Loucy (cell line): ENCODE measurements at regions not wholly inside any gene's neighbourhood (a gene's known extent, or its start where the extent isn't known, plus 50 kb on each side); places are given as distances from the start of the nearest gene placed in this dataset.

Experiments
- H2AFZ ChIP-seq: fragments of 200-600 bp; sonication (generic); 2 replicates; pipeline ENCODE4 v1.6.0; 2016; ENCODE audit warnings: antibody characterized with exemption, mild to moderate bottlenecking, low read length, moderate library complexity
- H3F3A ChIP-seq: fragments of 200-600 bp; 2 replicates; pipeline ENCODE4 v1.6.0; 2016; ENCODE audit warnings: antibody characterized with exemption, low read depth, mild to moderate bottlenecking
- H3K27me3 ChIP-seq: fragments of 200-600 bp; sonication (generic); 2 replicates; pipeline ENCODE4 v1.6.1; 2014; ENCODE audit warnings: low read length, mild to moderate bottlenecking; ENCODE audit not compliant: insufficient read depth, poor library complexity, severe bottlenecking
- H3K36me3 ChIP-seq: fragments of 200-600 bp; sonication (generic); 2 replicates; pipeline ENCODE4 v1.6.1; 2016; ENCODE audit warnings: low read length; ENCODE audit not compliant: insufficient read depth
- H3K4me1 ChIP-seq: fragments of 200-600 bp; sonication (generic); 2 replicates; pipeline ENCODE4 v1.5.1; 2014; ENCODE audit warnings: low read length, mild to moderate bottlenecking; ENCODE audit not compliant: insufficient read depth, poor library complexity, severe bottlenecking
- H3K4me2 ChIP-seq: fragments of 200-600 bp; sonication (generic); 2 replicates; pipeline ENCODE4 v1.6.0; 2014; ENCODE audit warnings: antibody characterized with exemption, low read length, low read depth, mild to moderate bottlenecking; ENCODE audit not compliant: poor library complexity, severe bottlenecking
- H3K4me3 ChIP-seq: fragments of 200-600 bp; sonication (generic); 2 replicates; pipeline ENCODE4 v1.5.1; 2014; ENCODE audit warnings: low read length, mild to moderate bottlenecking, mixed read lengths; ENCODE audit not compliant: poor library complexity, severe bottlenecking
- H3K79me2 ChIP-seq: fragments of 200-600 bp; sonication (generic); 2 replicates; pipeline ENCODE4 v1.6.1; 2014; ENCODE audit warnings: low read length; ENCODE audit not compliant: insufficient read depth
- H3K9ac ChIP-seq: fragments of 200-600 bp; sonication (generic); 2 replicates; pipeline ENCODE4 v1.6.0; 2014; ENCODE audit warnings: mild to moderate bottlenecking, low read depth, low read length, moderate library complexity; ENCODE audit not compliant: poor library complexity, severe bottlenecking
- H3K9me2 ChIP-seq: fragments of 200-600 bp; sonication (generic); replicated peaks from 2 replicates; pipeline ENCODE4 v1.6.1; 2016; ENCODE audit warnings: low read depth, low read length, mixed read lengths
- H3K9me3 ChIP-seq: fragments of 200-600 bp; sonication (generic); 2 replicates; pipeline ENCODE4 v1.6.1; 2014; ENCODE audit warnings: mild to moderate bottlenecking, antibody characterized with exemption, low read length, low read depth; ENCODE audit not compliant: insufficient read depth
- H4K20me1 ChIP-seq: fragments of 200-600 bp; sonication (generic); 2 replicates; pipeline ENCODE4 v1.6.0; 2014; ENCODE audit warnings: antibody characterized with exemption, low read length, mild to moderate bottlenecking; ENCODE audit not compliant: insufficient read depth, poor library complexity, severe bottlenecking
- CTCF ChIP-seq: fragments of 200-600 bp; sonication (generic); conservative IDR thresholded peaks from 2 replicates; pipeline ENCODE4 v1.5.1; 2014; ENCODE audit warnings: mild to moderate bottlenecking, antibody characterized with exemption, low read length
- EZH2phosphoT487 ChIP-seq: fragments of 200-600 bp; IDR thresholded peaks from 2 replicates; pipeline ENCODE4 v1.6.1; 2018; ENCODE audit warnings: antibody characterized with exemption, mild to moderate bottlenecking, moderate library complexity, borderline replicate concordance

GRCh38 chrX:122555925-122556324 is 628.2 kb upstream of the GRIA3 start:
- H3K27me3 ChIP-seq = no peaks in the 10 kb centered on the region
- no peaks in the 10 kb centered on the region for H3K36me3 ChIP-seq
- no peak overlapping the region for H3K4me2 ChIP-seq
- no peak overlapping the region for H3K4me3 ChIP-seq
- H4K20me1 ChIP-seq = no peaks in the 10 kb centered on the region
- no peaks in the 10 kb centered on the region for H3K9me2 ChIP-seq
- no peaks in the 10 kb centered on the region for H3F3A ChIP-seq
- TF ChIP-seq EZH2phosphoT487 (no peak), CTCF (no peak)
- no peak overlapping the region for H2AFZ ChIP-seq
- no peaks in the 10 kb centered on the region for H3K4me1 ChIP-seq
- no peak overlapping the region for H3K9ac ChIP-seq
- no peaks in the 10 kb centered on the region for H3K9me3 ChIP-seq
- no peaks in the 10 kb centered on the region for H3K79me2 ChIP-seq

GRCh38 chrX:122565952-122566351 is 618.1 kb upstream of the GRIA3 start:
- no peaks in the 10 kb centered on the region for H3K27me3 ChIP-seq
- no peaks in the 10 kb centered on the region for H4K20me1 ChIP-seq
- no peak overlapping the region for H2AFZ ChIP-seq
- H3K9ac ChIP-seq = no peak overlapping the region
- H3K4me1 ChIP-seq = no peaks in the 10 kb centered on the region
- no peak for TF ChIP-seq EZH2phosphoT487
- TF ChIP-seq CTCF = no peak
- H3K9me2 ChIP-seq = no peaks in the 10 kb centered on the region
- H3K79me2 ChIP-seq = no peaks in the 10 kb centered on the region
- H3K4me3 ChIP-seq = no peak overlapping the region
- H3K9me3 ChIP-seq = no peaks in the 10 kb centered on the region
- H3K4me2 ChIP-seq = no peak overlapping the region
- H3K36me3 ChIP-seq = no peaks in the 10 kb centered on the region
- H3F3A ChIP-seq = no peaks in the 10 kb centered on the region

- H3F3A ChIP-seq = no peaks in the 10 kb centered on the region
- no peaks in the 10 kb centered on the region for H4K20me1 ChIP-seq
- no peaks in the 10 kb centered on the region for H3K79me2 ChIP-seq
- TF ChIP-seq CTCF (no peak), EZH2phosphoT487 (no peak)
- no peak overlapping the region for H3K4me3 ChIP-seq
- H3K27me3 ChIP-seq = no peaks in the 10 kb centered on the region
- no peaks in the 10 kb centered on the region for H3K9me2 ChIP-seq
- H3K9ac ChIP-seq = no peak overlapping the region
- no peaks in the 10 kb centered on the region for H3K36me3 ChIP-seq
- no peaks in the 10 kb centered on the region for H3K9me3 ChIP-seq
- no peak overlapping the region for H3K4me2 ChIP-seq
- no peak overlapping the region for H2AFZ ChIP-seq
- no peaks in the 10 kb centered on the region for H3K4me1 ChIP-seq
Measured at GRCh38 chrX:122566401-122566800, 617.7 kb upstream of the GRIA3 start.
